ENCODE measurements at regions not wholly inside any gene's neighbourhood (a gene's known extent, or its start where the extent isn't known, plus 50 kb on each side); places are given as distances from the start of the nearest gene placed in this dataset.
"Not testable (repeated sequence)": the region's sequence is repeated elsewhere in the genome, so short reads cannot be mapped to it uniquely, and the experiment has no call there.

GRCh38 chr1:121080197-121080903 is 103.8 kb downstream of the FAM72B start:
- not testable (repeated sequence) for H3K4me1 ChIP-seq (ENCODE audit: insufficient read depth, low read length, poor library complexity, severe bottlenecking); H2AFZ ChIP-seq (ENCODE audit: low read length); H3F3A ChIP-seq (ENCODE audit: low read depth); H4K20me1 ChIP-seq (ENCODE audit: insufficient read depth, low read length, poor library complexity, severe bottlenecking); H3K9ac ChIP-seq (ENCODE audit: low read depth, low read length, poor library complexity, severe bottlenecking); H3K4me2 ChIP-seq (ENCODE audit: low read depth, low read length, poor library complexity, severe bottlenecking); H3K36me3 ChIP-seq (ENCODE audit: insufficient read depth, low read length); H3K79me2 ChIP-seq (ENCODE audit: insufficient read depth, low read length); H3K4me3 ChIP-seq (ENCODE audit: low read length, poor library complexity, severe bottlenecking); H3K9me3 ChIP-seq (ENCODE audit: insufficient read depth, low read depth, low read length); H3K27me3 ChIP-seq (ENCODE audit: insufficient read depth, low read length, poor library complexity, severe bottlenecking); H3K9me2 ChIP-seq (replicated peaks; ENCODE audit: low read depth, low read length)

- H3K4me1 ChIP-seq (ENCODE audit: insufficient read depth, low read length, poor library complexity, severe bottlenecking); H3K9ac ChIP-seq (ENCODE audit: low read depth, low read length, poor library complexity, severe bottlenecking); H3K4me2 ChIP-seq (ENCODE audit: low read depth, low read length, poor library complexity, severe bottlenecking); H2AFZ ChIP-seq (ENCODE audit: low read length); H3K9me2 ChIP-seq (replicated peaks; ENCODE audit: low read depth, low read length); H3K36me3 ChIP-seq (ENCODE audit: insufficient read depth, low read length); H4K20me1 ChIP-seq (ENCODE audit: insufficient read depth, low read length, poor library complexity, severe bottlenecking); H3K9me3 ChIP-seq (ENCODE audit: insufficient read depth, low read depth, low read length); H3F3A ChIP-seq (ENCODE audit: low read depth); H3K27me3 ChIP-seq (ENCODE audit: insufficient read depth, low read length, poor library complexity, severe bottlenecking); H3K4me3 ChIP-seq (ENCODE audit: low read length, poor library complexity, severe bottlenecking); H3K79me2 ChIP-seq (ENCODE audit: insufficient read depth, low read length): not testable (repeated sequence)
Observed at GRCh38 chr1:121080904-121081264, 103.3 kb downstream of the FAM72B start.

- not testable (repeated sequence) for H3K9ac ChIP-seq (ENCODE audit: low read depth, low read length, poor library complexity, severe bottlenecking); H3K4me2 ChIP-seq (ENCODE audit: low read depth, low read length, poor library complexity, severe bottlenecking); H4K20me1 ChIP-seq (ENCODE audit: insufficient read depth, low read length, poor library complexity, severe bottlenecking); H3F3A ChIP-seq (ENCODE audit: low read depth); H3K9me2 ChIP-seq (replicated peaks; ENCODE audit: low read depth, low read length); H2AFZ ChIP-seq (ENCODE audit: low read length); H3K4me1 ChIP-seq (ENCODE audit: insufficient read depth, low read length, poor library complexity, severe bottlenecking); H3K9me3 ChIP-seq (ENCODE audit: insufficient read depth, low read depth, low read length); H3K79me2 ChIP-seq (ENCODE audit: insufficient read depth, low read length); H3K27me3 ChIP-seq (ENCODE audit: insufficient read depth, low read length, poor library complexity, severe bottlenecking); H3K4me3 ChIP-seq (ENCODE audit: low read length, poor library complexity, severe bottlenecking); H3K36me3 ChIP-seq (ENCODE audit: insufficient read depth, low read length)
Observed at GRCh38 chr1:121081625-121082199, 102.4 kb downstream of the FAM72B start.

- not testable (repeated sequence) for H3F3A ChIP-seq (ENCODE audit: low read depth); H3K9me3 ChIP-seq (ENCODE audit: insufficient read depth, low read depth, low read length); H2AFZ ChIP-seq (ENCODE audit: low read length); H3K27me3 ChIP-seq (ENCODE audit: insufficient read depth, low read length, poor library complexity, severe bottlenecking); H3K36me3 ChIP-seq (ENCODE audit: insufficient read depth, low read length); H3K79me2 ChIP-seq (ENCODE audit: insufficient read depth, low read length); H3K4me2 ChIP-seq (ENCODE audit: low read depth, low read length, poor library complexity, severe bottlenecking); H3K4me3 ChIP-seq (ENCODE audit: low read length, poor library complexity, severe bottlenecking); H3K4me1 ChIP-seq (ENCODE audit: insufficient read depth, low read length, poor library complexity, severe bottlenecking); H3K9ac ChIP-seq (ENCODE audit: low read depth, low read length, poor library complexity, severe bottlenecking); H4K20me1 ChIP-seq (ENCODE audit: insufficient read depth, low read length, poor library complexity, severe bottlenecking); H3K9me2 ChIP-seq (replicated peaks; ENCODE audit: low read depth, low read length)
Observed at GRCh38 chr1:121082995-121083394, 101.1 kb downstream of the FAM72B start.

- not testable (repeated sequence) for H3F3A ChIP-seq (ENCODE audit: low read depth); H3K4me1 ChIP-seq (ENCODE audit: insufficient read depth, low read length, poor library complexity, severe bottlenecking); H3K4me2 ChIP-seq (ENCODE audit: low read depth, low read length, poor library complexity, severe bottlenecking); H3K79me2 ChIP-seq (ENCODE audit: insufficient read depth, low read length); H3K9ac ChIP-seq (ENCODE audit: low read depth, low read length, poor library complexity, severe bottlenecking); H3K36me3 ChIP-seq (ENCODE audit: insufficient read depth, low read length); H4K20me1 ChIP-seq (ENCODE audit: insufficient read depth, low read length, poor library complexity, severe bottlenecking); H3K27me3 ChIP-seq (ENCODE audit: insufficient read depth, low read length, poor library complexity, severe bottlenecking); H3K4me3 ChIP-seq (ENCODE audit: low read length, poor library complexity, severe bottlenecking); H2AFZ ChIP-seq (ENCODE audit: low read length); H3K9me3 ChIP-seq (ENCODE audit: insufficient read depth, low read depth, low read length); H3K9me2 ChIP-seq (replicated peaks; ENCODE audit: low read depth, low read length)
Observed at GRCh38 chr1:121086249-121086648, 97.9 kb downstream of the FAM72B start.

- not testable (repeated sequence) for H3K9me2 ChIP-seq (replicated peaks; ENCODE audit: low read depth, low read length); H3K4me3 ChIP-seq (ENCODE audit: low read length, poor library complexity, severe bottlenecking); H2AFZ ChIP-seq (ENCODE audit: low read length); H3K9me3 ChIP-seq (ENCODE audit: insufficient read depth, low read depth, low read length); H3K4me2 ChIP-seq (ENCODE audit: low read depth, low read length, poor library complexity, severe bottlenecking); H3K79me2 ChIP-seq (ENCODE audit: insufficient read depth, low read length); H3K36me3 ChIP-seq (ENCODE audit: insufficient read depth, low read length); H3F3A ChIP-seq (ENCODE audit: low read depth); H3K4me1 ChIP-seq (ENCODE audit: insufficient read depth, low read length, poor library complexity, severe bottlenecking); H3K9ac ChIP-seq (ENCODE audit: low read depth, low read length, poor library complexity, severe bottlenecking); H3K27me3 ChIP-seq (ENCODE audit: insufficient read depth, low read length, poor library complexity, severe bottlenecking); H4K20me1 ChIP-seq (ENCODE audit: insufficient read depth, low read length, poor library complexity, severe bottlenecking)
Observed at GRCh38 chr1:121087221-121087620, 96.9 kb downstream of the FAM72B start.

- not testable (repeated sequence) for H3K9me3 ChIP-seq (ENCODE audit: insufficient read depth, low read depth, low read length); H3K36me3 ChIP-seq (ENCODE audit: insufficient read depth, low read length); H3K9ac ChIP-seq (ENCODE audit: low read depth, low read length, poor library complexity, severe bottlenecking); H3K4me3 ChIP-seq (ENCODE audit: low read length, poor library complexity, severe bottlenecking); H3K27me3 ChIP-seq (ENCODE audit: insufficient read depth, low read length, poor library complexity, severe bottlenecking); H3K4me2 ChIP-seq (ENCODE audit: low read depth, low read length, poor library complexity, severe bottlenecking); H3K79me2 ChIP-seq (ENCODE audit: insufficient read depth, low read length); H3K4me1 ChIP-seq (ENCODE audit: insufficient read depth, low read length, poor library complexity, severe bottlenecking); H2AFZ ChIP-seq (ENCODE audit: low read length); H4K20me1 ChIP-seq (ENCODE audit: insufficient read depth, low read length, poor library complexity, severe bottlenecking); H3K9me2 ChIP-seq (replicated peaks; ENCODE audit: low read depth, low read length); H3F3A ChIP-seq (ENCODE audit: low read depth)
Observed at GRCh38 chr1:121088568-121088967, 95.6 kb downstream of the FAM72B start.

Measured in Loucy (cell line).